ENCODE measurements at regions not wholly inside any gene's neighbourhood (a gene's known extent, or its start where the extent isn't known, plus 50 kb on each side); places are given as distances from the start of the nearest gene placed in this dataset.
"Not testable (repeated sequence)": the region's sequence is repeated elsewhere in the genome, so short reads cannot be mapped to it uniquely, and the experiment has no call there.

DNA sequence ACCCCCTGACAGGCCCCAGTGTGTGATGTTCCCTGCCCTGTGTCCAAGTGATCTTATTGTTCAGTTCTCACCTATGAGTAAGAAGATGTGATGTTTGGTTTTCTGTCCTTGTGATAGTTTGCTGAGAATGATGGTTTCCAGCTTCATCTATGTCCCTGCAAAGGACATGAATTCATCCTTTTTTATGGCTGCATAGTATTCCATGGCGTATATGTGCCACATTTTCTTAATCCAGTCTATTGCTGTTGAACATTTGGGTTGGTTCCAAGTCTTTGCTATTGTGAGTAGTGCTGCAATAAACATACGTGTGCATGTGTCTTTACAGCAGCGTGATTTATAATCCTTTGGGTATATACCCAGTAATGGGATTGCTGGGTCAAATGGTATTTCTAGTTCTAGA lies 156.1 kb downstream of the SEPTIN7 start:
- TF ChIP-seq, protein P1, sequence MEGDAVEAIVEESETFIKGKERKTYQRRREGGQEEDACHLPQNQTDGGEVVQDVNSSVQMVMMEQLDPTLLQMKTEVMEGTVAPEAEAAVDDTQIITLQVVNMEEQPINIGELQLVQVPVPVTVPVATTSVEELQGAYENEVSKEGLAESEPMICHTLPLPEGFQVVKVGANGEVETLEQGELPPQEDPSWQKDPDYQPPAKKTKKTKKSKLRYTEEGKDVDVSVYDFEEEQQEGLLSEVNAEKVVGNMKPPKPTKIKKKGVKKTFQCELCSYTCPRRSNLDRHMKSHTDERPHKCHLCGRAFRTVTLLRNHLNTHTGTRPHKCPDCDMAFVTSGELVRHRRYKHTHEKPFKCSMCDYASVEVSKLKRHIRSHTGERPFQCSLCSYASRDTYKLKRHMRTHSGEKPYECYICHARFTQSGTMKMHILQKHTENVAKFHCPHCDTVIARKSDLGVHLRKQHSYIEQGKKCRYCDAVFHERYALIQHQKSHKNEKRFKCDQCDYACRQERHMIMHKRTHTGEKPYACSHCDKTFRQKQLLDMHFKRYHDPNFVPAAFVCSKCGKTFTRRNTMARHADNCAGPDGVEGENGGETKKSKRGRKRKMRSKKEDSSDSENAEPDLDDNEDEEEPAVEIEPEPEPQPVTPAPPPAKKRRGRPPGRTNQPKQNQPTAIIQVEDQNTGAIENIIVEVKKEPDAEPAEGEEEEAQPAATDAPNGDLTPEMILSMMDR (IDR thresholded peaks at IDR 0.05) = not testable (repeated sequence)
- not testable (repeated sequence) for TF ChIP-seq POLR2A (IDR thresholded peaks at IDR 0.05)

Data from Peyer's patch (tissue), 4 donors.